GM03348 (cell line): ENCODE measurements at regions not wholly inside any gene's neighbourhood (a gene's known extent, or its start where the extent isn't known, plus 50 kb on each side); places are given as distances from the start of the nearest gene placed in this dataset.

Source experiments
- DNase-seq: peaks from one replicate; pipeline ENCODE4 v3.0.0; 2012; ENCODE audit warnings: low spot score

- DNase-seq, result no peak
Observed at GRCh38 chr6:10305790-10306415, 109.0 kb downstream of the TFAP2A start.

DNA sequence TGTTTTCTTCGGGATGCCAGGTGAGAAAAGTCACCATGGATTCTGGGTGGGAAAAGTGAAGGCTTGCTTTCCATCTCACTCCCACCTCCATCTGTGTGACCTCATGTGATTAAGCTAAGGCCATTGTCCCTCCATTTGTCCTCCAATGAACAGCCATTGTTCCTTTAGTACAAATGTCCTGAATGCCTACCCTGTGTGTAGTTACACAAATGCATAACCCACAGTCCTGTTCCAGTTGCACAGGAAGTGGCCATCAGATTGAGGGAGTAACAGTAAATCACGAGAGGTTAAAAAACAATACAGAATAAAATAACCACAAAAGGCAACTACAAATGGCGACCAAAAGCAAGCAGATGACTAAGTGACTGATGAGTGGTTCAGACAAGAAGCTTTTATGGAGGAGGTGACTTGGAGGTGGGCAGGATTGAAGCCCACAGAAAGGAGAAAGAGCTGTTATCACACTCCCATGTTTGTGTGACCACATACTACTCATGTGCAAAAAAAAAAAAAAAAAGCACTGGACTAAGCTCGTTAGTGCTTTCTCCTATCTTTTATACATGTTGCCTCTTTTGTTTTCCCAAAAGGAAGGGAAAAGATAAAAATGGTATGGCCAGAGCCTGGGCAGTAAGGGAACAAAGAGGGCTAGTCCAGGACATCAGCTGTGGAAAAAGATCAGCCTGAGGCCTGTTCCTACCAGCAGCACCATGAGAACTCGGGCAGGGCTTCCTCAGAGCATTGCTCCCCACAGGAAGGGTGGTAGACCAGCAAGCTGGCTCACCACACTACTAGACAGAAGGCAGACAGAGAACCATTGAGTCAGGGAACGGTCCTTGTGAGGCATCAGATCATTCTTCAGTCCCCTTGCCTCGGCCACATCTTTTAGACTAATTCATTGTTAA lies 111.0 kb downstream of the TFAP2A start:
- DNase-seq, result no peak

DNA sequence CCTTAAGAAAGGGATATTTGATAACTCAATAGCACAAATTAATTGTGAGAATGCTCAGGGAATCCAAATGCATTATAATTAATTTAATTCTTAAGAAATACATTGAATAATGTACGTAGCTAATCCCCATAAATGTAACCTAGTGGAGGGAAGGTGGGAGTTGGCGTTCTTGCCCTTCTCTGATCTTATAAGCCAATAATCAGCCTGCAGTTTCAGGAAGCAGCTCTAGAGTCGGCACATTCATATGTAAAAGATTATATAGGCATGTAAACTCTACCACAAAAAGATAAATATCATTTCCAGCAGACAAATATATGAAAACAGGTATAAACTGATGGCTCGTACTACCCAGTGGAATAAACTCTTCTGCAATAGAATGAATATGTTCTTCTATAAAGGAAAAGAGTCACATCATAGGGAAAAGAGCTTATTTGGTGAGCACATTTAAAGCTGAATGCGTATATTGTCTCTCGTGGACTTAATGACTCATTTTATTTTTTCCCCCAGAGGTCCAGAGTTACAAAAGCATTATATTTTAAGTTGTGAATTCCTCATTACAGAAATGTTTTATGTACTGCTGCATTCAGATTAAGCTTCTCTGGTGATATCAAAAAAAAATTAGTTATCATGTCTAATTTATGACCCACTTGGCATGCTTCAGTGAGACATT lies 112.2 kb downstream of the TFAP2A start:
- DNase-seq, result no peak

- DNase-seq, result no peak
Observed at GRCh38 chr6:10300071-10300470, 114.8 kb downstream of the TFAP2A start.

DNA sequence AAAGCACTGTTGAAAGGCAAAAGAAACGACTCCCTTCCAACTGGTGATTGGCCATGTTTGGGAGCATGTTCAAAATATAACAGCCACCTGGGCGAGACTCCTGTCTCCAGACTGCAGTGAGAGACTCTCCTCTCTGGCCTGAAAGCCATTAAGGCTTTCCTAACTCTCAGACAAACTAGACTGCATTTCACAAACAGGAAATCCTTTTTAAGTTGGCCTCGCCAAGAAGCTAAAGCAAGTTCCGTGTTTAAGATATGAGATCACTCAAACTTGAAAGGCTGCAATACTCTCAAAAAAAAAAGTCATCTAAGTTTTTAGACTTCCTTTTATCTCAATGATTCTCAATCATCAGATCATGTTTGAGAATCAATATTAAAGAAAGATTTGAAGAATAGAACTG lies 117.0 kb downstream of the TFAP2A start:
- peak; percentile 27 for DNase-seq

DNA sequence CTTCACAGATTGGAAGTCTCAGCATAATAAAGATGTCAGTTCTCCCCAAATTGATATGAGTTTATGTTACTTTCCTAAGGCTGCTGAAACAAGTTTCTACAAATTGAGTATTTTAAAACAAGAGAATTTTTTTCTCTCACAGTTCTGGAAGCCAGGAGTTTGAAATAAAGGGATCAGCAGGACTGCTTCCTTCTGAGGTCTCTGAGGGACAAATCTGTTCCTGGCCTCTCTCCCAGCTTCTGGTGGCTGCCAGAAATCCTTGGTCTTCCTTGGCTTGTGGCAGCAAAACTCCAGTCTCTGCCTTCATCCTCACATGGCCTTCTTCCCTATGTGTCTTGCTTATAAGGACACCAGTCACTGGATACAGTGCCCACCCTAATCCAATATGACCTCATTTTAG lies 136.1 kb downstream of the TFAP2A start:
- DNase-seq, result no peak

- no peak for DNase-seq
Observed at GRCh38 chr6:10276660-10277287, 138.1 kb downstream of the TFAP2A start.

GRCh38 chr6:10276106-10276505 lies 138.8 kb downstream of the TFAP2A start:
- DNase-seq, result peak; percentile 19

GRCh38 chr6:10272591-10272990 lies 142.3 kb downstream of the TFAP2A start:
- peak; percentile 10 for DNase-seq

DNA sequence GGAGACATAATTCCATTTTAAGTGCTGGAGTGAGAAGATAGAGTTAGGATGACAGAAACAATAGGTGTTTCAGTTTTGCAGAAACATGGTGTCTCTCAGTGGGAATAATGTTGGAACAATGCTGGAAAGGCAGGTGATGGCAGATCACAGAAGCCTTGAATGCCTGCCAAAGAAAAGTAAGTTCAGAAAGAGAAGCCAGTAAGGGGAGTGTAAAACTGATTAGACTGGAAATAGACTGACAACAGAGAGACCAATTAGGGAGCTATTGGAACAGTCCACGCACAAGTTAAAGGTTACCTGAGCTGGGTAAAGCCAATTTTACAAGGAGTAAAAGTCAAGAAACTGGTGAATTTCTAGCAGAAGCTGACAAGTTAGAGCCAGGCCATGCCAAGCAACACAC lies 142.9 kb downstream of the TFAP2A start:
- DNase-seq, result no peak

DNA sequence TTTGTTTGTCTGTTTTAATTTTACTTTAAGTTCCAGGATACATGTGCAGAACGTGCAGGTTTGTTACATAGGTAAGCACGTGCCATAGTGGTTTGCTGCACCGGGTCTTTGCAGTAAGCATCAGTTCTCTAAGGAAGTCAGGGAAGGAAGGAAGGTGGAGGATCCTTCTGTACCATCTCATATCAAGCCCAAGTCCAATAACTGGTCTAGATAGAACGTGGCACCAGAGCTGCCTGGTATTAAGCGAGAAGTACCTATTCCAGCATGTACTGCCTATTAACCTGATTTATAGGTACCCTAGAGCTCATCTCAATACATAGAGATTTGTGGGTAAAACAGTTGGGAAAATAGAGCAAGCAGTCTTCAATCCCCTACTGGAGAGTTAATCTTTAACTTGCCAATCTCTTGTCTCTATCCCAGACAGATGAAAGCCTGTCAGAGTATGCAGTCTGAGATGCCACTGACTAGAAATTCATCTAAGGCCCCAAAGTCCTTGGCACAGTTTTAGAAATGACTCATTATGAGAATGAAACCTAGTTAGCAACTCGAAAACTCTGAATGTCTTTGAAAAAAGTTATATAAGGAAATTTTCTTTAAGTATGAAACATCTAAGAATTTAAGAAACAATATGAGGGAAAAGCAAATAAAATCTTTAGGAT lies 144.9 kb downstream of the TFAP2A start:
- DNase-seq, result peak; percentile 13

- no peak for DNase-seq
Observed at GRCh38 chr6:10268611-10269310, 146.1 kb downstream of the TFAP2A start.

- no peak for DNase-seq
Observed at GRCh38 chr6:10268111-10268510, 146.8 kb downstream of the TFAP2A start.

- DNase-seq, result no peak
Observed at GRCh38 chr6:10266462-10266861, 148.4 kb downstream of the TFAP2A start.

DNA sequence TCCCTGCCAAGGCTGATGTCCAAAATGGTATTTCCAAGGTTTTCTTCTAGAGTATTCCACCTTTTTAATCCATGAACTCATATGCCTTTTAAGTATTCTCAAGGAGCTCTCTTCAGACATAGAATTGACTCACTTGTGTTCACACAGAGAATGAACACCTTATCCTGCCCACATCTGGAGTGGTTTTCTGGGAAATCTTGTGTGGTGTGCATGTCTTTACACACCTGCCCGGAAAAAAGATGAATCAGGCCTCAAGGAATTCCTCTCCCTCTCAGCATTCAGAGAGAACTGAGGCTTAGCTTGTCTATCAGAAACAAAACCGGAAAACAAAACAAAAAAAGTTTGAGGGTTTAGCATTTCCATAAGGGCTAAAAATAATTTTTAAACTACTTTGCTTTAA lies 148.8 kb downstream of the TFAP2A start:
- no peak for DNase-seq

DNA sequence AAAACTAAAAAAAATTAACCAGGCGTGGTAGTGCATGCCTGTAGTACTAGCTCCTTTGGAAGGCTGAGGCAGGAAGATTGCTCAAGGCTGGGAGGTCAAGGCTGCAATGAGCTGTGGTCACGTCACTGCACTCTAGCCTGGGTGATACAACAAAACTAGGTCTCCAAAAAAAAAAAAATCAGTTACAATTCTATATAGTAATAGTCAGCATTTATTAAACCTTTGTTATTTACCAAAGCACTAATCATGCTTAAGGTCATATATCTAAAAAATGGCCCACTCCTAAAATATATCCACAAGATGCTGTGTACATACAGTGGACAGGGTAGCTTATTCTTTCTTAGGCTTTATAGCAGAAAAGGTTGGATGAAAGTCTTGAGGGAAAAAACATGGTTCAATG lies 152.4 kb downstream of the TFAP2A start:
- DNase-seq, result no peak

DNA sequence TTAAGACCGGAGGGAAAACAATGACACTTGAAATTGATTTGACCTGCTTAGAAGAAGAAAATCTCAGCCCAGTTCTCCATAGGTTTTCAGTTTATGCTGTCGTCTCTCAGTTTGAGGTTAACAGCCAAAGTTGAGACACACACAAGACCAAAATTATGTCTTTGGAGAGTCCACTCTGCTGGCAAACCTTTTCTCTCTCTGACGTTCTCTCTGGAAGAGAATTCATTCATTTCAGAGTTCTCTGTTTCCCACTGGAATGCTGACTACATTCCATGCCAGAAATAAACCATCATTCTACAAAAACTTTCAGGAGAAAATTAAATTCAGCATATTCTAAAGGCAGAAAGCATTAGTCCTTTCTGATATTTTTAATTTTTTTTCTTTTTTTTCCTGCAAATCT lies 155.2 kb downstream of the TFAP2A start:
- peak; percentile 10 for DNase-seq

GRCh38 chr6:10258341-10258740 lies 156.5 kb downstream of the TFAP2A start:
- DNase-seq, result no peak

- DNase-seq, result peak; percentile 30
Observed at GRCh38 chr6:10256113-10256690, 158.7 kb downstream of the TFAP2A start.

DNA sequence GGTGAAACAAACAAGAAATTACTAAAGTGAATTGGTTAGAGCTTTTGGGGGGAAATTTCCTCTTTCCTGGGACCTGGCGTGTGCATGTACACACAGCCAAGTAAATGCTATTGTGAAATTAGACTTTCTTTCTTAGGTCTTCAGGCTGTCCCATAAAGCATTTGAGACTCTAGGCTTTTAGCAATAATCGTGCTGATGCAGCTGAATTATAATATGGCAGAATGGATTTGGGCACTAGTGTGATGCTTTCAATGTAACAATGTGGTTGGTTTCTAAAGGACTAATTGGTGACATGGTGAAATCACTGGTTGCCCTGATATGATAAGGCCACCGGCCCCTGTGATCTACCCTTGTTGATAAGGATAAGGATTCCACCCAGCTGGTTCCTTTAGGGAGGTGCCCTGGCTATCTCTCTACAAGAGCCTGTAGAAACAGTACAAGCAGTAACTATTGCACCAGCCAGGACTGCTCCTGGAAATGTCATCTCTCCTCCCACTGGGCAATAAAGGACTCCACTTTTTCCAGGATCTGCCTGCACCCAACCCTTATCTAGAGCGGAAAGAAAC lies 164.1 kb downstream of the TFAP2A start:
- DNase-seq, result no peak

- no peak for DNase-seq
Observed at GRCh38 chr6:10248378-10248843, 166.5 kb downstream of the TFAP2A start.
